HK-2 (cell line): ENCODE measurements at regions not wholly inside any gene's neighbourhood (a gene's known extent, or its start where the extent isn't known, plus 50 kb on each side); places are given as distances from the start of the nearest gene placed in this dataset.
"Not testable (repeated sequence)": the region's sequence is repeated elsewhere in the genome, so short reads cannot be mapped to it uniquely, and the experiment has no call there.

Experiments
- DNase-seq: peaks from one replicate; pipeline ENCODE4 v3.0.0-alpha.2; 2018; ENCODE audit not compliant: unreplicated experiment

DNA sequence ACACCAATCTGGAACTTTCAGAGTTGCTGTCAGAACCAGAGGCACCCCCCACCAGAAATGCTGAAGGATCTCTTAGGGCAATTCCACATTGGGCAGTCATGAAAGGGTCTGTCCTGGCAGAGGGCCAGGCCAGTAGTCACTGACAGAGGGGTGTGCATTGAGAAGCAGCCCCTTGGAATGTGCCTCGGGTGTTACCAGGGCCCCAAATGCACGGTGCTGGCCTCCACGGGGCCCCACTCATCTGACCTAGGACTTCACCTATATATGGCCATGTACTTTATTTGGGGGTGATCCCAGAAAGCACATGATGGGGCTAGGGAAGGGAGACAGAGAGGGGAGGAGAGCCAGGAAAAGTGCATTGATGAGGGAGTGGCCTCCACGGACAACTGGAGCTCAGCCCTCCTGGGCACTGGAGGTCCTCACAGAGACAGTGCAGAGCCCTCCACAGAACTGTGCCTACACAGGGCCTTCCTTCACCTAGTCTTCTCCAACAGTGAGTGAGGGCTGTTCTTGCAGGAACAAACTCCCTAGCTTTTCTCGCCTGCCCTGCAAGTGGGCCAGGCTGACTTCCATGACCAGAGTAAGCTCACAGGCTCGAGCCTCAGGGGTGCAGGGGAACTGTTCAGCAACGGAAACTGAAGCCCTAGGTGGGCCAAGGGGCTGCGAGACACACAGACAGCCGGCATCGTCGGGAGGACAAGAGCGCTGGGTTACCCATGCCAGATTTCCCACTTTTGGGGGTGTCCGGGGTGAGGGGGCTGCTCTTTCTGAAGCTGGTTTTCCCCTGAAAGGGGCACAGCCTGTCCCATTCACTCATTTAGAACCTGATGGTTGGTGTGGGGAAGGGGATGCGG, 136.2 kb downstream of the HMX1 start:
- no peak for DNase-seq

DNA sequence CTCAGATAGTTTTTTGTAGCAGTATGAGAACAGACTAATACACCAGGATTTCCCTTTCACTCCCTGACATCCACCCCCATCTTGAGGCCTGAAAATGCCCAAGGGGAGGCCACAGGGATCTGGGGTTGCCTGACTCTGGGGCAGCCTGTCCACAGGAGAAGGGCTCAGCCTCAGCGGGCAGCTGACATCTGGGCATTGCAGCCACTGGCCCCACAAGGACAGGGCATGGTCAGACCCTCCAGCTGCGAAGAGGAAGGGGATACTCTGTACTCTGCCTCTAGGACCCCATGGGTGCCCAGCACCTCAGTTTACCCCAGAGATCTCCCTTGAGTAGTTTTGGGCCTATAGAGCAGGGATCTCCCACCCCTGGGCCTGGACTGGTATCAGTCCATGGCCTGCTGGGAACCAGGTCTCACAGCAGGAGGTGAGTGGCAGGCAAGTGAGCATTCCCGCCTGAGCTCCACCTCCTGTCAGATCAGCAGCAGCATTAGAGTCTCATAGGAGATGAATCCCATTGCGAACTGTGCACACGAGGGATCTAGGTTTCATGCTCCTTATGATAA, 138.9 kb downstream of the HMX1 start:
- no peak for DNase-seq

DNA sequence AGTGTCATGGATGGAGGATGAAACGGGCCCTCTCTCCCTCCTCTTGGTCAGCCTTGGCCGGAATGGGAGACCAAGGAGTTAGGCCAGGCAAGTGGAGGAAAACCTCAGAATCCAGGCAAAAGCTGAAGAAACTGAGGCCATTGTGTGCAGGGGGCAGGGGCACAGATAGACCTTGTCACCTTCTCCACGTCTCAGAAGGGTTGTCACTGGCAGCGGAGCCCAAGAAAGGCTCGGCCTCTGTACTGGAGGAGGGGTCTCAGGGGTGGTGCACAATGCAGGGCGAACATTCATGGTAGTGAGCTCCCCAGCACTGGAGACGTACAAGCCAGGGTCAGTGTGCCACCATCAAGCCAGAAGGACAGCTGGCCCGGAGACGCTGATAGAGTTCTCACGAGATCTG, 139.5 kb downstream of the CPZ start:
- DNase-seq, result no peak

DNA sequence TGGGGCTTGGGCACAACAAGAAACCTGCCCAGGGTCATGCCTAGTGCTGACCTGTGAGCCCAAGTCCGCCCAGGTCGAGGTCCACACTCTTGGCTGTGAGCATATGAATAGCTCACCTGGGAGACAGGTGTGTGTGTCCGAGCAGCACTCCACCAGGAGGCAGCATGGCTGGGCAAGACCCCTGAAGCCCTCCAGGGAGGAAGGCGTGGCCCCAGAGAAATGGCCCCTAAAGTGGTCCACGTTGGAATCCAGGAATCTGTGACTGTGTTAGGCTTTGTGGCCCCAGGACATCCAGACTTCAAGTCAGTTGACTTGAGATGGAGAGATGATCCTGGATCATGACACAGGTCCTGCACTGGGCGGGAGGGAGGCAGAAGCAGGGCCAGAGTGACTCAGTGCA, 138.8 kb downstream of the CPZ start:
- no peak for DNase-seq

DNA sequence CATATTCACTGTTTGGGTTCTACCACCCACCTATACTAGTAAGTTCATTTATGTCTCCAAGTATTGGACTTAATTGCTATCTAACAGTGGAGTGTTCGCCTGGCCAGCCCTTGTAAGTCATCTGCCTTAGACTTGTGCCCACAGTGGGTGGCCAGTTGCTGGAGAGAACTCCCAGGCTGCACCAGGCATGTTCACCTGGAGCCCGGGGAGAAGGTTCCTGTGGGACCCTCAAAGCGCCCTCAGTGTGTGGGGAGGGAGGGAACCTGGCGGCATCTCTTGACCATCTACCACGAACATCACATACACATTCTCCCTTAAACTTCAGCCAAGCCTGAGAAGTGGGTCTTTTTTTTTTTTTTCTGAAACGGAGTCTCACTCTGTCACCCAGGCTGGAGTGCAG, 138.1 kb downstream of the CPZ start:
- no peak for DNase-seq

DNA sequence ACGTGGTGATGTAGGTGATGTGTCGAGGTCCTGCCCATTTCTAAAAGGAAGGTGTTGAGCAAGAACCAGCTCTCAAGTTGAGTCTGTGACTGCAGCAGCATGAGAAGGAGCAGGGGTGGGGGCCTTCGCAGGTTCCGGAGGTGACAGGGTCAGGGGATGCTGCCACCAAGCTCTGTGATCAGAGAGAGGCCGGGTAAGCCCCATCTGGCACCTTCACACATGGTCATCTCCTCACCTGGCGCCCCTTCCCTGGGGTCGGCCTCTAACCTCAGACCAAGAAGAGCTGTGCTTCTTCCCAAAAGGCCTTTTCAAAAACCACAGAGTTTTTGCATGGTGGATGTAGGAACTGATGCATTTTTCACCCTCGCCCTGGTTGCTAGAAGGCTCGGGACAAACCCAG, 137.6 kb downstream of the CPZ start:
- DNase-seq, result no peak

DNA sequence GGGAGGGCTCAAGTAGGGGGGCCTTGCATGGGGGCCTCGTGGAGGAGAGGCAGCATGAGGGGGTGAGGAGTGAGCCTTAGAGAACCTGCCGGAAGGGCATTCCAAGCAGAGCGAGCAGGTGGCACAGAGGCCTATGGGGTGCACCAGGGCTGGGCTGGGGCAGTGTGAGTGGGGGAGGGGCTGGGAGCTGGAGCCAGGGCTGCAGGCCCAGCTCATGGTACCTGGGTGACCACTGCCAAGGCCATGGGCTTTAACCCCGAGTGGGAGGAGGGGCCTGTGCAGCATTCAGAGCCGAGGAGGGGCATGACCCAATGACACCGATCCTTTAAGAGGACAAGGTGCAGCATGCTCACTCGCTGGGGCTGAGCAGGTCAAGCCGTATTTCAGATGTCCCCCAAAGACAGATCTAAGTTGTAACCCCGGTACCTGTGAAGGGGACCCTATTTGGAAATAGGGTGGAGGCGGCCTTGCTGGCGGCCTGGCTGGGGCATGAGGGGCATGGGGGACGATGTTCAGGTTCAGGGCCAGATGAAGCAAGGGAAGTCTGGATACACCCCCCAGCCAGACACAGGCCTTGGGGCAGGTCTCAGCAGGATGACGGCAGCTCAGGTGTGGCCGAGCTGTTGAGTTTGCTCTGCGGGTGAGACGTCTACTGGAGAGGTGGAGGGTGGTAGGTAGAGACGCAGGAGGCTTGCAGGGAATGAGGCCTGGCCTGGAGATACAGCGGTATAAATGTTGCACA, 137.0 kb downstream of the CPZ start:
- no peak for DNase-seq

DNA sequence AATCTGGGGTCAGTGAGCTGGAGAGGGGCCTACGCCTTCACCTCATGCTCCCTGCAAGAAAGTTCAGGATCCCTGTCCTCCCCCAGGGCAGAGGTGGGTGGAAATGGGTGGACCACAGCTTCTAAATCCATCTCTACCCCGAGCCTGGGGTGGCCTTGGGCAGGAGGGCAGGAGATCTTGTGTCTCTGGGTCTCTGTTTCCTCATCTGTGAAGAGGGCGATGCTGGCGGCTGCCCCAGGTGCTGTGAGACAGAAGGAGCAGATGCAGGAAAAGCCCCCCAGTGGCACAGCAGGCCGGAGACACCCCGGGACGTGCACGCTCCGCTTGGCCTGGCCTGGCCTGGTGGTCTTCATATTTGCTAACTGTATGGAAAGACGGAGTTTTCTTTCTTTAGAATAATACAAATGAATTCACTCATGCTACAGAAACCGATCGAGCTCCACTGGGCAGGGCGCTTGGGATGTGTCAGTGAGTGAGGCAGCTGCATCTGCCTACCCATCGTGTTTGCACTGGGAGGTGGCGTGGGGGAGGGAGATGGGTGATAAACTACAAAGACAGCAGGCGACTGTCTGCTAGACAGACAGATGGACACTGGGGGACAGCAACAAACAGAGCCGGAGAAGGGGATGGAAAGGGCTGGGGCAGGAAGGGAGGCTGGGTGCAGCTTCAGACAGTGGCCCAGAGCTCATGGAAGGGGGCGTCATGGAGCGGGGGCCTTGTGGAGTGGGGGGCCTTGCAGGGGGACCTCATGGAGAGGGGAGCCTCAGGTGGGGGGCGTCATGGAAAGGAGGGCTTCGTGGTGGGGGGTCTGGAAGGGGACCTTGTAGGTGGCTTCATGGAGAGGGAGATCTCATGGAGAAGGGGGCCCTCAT, 136.2 kb downstream of the CPZ start:
- DNase-seq, result no peak

DNA sequence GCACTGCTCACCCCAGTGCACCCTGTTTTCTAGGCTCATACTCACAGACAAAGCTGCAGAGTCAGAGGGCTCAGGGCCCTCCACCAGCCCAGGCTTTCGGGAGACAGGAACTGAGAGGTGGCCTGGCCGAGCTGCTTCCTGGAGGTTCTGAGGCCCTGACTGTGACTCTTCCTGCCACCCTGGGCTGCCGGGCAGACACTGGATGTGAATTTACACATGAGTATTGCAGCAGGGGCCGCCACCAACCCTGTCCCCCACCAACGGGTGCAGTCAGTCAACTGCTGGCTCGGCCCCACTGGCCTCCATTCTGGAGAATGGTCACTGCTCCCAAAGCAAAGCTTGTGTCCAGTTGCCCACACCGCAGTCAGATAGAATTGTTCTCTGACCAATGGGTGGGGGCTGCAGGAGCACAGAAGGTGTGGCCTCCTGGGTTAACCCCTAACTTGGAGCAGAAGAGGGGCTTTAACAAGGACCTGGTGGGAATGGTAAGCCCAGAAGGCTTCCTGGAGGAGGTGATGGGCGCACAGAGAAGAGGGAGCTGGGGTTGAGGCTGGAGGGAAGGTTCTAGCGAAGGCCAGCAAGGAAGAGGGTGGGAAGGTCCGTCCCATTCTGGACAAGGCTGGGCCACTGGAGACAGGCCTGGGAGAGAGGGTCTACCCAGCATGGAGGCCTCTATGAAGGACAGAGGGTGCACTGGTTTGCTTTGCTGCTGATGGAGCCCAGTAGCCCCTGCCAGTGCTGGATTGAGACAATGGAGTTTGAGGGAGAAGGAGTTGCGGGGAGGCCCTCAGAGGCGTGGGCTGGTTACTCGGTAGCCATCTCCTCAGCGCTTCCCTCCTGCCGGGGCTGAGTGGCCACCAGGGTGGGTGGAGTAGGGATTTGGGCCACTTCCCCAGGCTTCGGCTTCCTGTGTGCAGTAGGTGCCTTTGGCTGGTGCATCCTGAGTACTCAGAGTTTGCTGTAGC, 135.3 kb downstream of the CPZ start:
- no peak for DNase-seq

DNA sequence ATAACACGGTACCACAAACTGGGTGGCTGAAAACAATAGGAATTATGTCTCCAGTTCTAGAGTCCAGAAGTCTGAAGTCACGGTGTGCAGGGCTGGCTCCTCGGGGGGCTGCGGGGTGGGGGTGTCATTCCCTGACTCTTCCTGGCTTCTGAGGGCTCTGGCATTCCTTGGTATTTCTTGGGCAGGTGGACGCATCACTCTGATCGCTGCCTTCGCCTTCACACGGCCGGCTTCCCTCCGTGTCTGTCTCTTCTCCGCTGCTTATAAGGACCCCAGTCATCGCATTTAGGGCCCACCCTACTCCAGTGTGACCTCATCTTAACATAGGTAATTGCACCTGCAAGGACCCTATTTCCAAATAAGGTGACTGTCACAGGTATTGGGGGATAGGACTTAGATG, 134.6 kb downstream of the CPZ start:
- DNase-seq, result no peak

DNA sequence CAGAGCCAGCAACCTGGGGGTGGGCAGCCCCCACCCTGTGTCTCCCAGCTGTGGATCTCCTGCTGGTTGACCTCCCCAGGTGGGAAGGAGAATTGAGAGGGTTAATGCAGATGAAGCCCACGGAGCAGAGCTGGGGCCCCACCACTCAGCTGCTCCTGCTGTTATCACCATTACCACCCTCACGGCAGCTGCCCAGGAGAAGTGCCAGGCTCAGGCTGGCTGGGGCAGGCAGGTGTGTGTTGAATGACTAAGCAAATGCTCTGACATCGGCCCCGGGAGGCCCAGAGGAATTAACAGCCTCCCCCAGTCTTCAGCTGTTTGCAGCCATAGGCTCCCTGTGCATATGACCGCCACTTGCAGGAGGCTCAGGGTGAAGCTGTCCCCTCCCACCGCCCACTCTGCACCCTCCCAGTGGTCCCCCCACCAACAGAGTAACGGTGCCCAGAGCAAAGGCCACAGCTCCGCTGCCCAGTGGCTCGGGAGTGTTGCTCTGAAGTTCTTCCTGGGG, 133.8 kb downstream of the CPZ start:
- DNase-seq, result no peak

DNA sequence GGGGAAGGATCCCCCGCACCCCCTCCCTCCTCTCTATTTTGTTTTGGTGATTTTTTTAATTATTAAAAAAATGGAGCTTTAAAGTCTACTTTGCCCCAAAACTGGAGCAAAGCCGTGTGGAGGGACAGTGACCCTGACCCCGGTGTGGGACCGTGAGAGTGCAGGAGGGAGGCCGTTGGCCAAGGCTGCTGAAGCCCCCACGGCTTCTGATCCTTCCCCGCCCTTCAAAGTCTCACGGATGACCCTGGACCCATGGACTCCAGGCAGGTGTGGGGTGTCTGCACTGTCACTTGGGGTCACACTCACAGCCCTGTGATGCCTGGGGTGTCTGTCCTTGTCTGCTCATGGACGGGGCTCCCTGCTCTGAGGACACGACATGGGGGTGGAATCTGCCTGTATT, 133.3 kb downstream of the CPZ start:
- no peak for DNase-seq

DNA sequence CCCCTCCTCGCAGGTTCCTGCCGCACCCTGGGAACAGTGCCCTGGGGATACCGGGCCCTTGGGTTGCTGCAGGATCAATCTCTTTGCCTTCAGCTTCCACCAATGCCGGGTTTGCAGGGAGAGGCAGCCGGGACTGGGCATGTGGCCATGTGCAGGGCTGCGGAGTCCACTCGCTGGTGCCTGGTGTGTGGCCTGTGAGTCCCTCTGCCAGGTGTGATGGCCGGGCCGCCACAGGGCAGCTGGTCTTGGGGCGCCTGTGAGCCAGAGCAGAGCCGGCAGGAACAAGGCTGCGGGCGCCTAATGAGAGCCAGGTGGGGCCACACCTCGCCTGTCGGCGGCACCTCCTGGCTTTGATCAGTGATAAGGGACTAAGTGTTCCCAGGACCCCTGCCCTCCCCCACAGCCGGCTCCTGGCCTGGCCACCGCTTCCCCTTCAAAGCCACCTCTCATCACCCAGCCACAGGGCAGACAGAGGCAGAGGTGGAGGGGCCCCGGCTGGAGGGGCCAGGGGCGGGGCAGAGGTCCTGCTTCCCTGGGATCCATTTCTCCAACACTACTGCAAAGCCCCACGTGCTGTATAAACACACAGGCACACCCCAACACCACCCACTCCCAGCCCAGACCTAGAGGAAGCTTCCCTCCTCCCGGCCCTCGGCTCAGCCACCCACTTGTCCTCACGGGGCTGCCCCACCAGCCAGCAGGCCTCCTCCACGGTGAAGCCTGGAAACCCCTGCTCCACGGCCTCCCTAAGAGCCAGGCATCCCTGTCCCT, 132.7 kb downstream of the CPZ start:
- no peak for DNase-seq

DNA sequence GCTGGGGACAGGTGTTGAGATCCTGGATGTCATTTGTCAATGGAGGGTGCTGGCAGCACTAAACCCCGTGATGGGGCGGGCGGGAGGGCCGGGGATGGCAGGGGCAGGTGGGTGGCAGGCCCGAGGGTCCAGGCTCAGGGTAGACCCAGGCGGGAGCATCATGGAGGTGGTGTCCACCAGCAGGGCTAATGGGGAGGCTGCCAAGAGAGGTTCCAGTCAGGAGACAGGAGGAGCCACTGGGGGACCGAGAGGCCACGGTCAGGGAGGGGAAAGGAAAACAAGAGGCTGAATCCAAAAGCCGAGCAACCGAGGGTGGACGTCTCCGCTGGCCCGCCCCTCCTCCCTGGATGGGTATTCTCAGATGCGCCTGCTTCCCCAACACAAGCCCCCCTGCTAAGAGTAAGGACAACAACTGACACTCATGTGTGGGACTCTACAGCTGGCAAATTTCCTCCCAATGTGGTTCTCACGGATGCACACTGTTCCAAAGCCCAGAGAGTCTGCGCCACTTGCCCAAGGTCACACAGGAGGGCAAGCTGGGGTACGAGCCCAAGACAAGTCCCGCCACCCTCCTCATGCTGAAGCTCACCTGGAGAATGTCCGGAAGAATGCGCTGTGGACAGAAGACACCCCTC, 132.0 kb downstream of the CPZ start:
- no peak for DNase-seq

DNA sequence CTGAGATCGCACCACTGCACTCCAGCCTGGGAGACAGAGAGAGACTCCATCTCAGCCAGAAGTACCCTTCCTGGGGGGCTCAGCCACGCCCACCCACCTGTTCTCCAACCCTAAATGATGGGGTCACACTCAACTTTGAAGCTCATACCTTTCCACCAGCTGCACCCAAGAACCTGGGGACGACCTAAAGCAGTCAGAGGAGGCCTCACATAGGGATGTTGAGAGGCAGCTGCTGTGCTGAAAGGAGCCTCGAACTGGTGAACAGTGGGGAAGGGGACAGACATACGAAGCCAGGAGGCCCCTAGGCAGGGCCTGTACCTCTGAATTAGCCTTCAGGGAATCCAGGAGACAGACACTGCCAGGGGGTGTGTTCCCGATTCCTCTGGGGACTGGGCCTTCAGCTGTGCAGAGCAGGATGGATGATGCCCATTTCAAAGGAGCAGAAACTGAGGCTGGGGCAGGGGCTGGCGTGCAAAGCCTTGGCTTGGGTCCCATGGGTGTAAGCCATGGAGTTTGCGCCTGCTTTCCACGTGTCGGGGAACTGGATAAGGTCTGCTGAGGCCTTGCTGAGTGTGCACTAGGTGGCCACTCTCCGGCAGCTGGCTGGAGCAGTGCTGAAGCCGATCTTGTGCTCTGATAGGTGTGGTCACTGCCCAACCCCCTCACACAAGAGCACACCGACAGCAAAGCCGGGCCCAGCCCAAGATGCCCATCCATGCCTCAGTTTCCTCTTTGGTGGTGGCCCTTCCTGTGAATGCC, 130.8 kb downstream of the CPZ start:
- no peak for DNase-seq

DNA sequence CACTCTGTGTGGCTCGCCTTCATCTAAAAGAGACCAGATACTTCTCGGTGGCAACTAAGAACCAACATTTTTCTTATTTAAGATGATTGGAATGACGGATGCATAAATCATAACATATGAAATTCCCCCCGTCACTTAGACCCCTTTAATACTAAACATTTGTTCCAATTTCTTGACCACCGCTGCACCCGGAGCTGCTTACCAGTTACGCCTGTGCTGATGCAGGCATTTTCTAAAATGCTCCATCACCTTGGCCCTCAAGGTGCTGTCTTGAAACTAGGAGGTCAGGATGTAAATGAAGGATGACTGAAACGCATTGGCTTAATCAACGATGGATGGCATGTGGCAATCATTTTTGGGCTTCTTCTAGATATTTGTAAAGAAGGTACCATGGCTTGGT, 130.0 kb downstream of the CPZ start:
- no peak for DNase-seq

DNA sequence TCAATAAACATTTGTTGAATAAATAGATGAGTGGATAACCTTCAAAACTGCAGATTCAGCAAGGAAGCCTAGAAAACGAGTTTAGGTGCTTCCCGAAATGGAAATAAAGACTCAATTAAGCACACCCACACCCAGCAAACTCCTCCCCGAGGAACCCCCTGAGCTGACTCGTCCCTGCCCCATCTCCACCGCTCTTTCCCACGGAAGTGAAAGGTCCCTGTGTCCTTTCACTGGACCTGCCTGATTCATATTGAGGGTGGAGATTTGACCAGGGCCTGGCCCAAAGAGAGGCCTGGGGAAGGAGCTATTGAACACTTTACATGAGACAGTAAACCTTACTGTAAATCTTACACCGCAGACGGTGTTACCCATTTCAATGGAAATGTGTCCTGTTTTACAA, 129.1 kb downstream of the CPZ start:
- no peak for DNase-seq

DNA sequence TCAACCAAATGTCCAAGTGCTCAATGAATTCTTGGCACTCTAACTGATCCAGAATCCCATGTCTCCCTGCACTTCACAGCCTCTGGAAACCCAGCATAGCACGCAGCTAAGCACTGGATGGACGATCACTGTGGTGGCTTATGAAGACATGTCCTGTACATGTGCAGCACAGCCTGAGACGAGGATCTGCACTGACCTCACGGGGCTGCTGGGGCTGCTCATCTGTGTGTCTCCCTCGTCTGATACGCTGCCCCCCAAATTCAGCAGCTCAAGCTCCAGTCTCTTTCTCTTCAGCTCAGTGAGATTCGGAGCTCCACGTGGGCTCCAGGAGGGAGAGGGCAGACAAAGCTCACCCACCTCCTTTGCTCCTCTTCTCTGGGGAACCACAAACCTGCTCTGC, 126.9 kb downstream of the CPZ start:
- DNase-seq, result no peak

DNA sequence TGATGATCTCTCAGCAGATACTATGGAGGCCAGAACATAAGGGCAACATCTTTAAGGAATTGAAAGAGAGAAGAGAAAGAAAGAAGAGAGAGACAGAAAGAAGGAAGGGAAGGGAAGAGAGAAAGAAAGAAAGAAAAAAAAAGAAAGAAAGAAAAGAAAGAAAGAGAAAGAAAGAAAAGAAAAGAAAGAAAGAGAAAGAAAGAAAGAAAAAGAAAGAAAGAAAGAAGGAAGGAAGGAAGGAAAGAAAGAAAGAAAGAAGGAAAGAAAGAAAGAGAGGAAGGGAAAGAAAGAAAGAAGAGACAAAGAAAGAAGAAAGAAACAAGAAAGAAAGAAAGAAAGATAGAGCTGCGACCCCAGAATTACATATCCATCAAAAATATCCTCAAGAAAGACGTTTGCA, 124.9 kb downstream of the CPZ start:
- not testable (repeated sequence) for DNase-seq
